ENCODE measurements at regions not wholly inside any gene's neighbourhood (a gene's known extent, or its start where the extent isn't known, plus 50 kb on each side); places are given as distances from the start of the nearest gene placed in this dataset.
"Not testable (repeated sequence)": the region's sequence is repeated elsewhere in the genome, so short reads cannot be mapped to it uniquely, and the experiment has no call there.

GRCh38 chr11:69218946-69219720, 63.4 kb downstream of the SMIM38 start:
- no peak for DNase-seq

GRCh38 chr11:69219991-69220390, 64.3 kb downstream of the SMIM38 start:
- no peak for DNase-seq

- DNase-seq = peak in 5 of 51 donors; percentile 17 to 29 (median 20)
Observed at GRCh38 chr11:69220561-69221051, 64.9 kb downstream of the SMIM38 start.

GRCh38 chr11:69221086-69221485, 65.4 kb downstream of the SMIM38 start:
- no peak for DNase-seq

- not testable (repeated sequence) for DNase-seq
Observed at GRCh38 chr11:69221636-69222035, 65.9 kb downstream of the SMIM38 start.

- DNase-seq = no peak
Observed at GRCh38 chr11:69227271-69227670, 66.7 kb upstream of the MYEOV start.

- no peak for DNase-seq
Observed at GRCh38 chr11:69229511-69229910, 64.4 kb upstream of the MYEOV start.

GRCh38 chr11:69230856-69231425, 63.0 kb upstream of the MYEOV start:
- no peak for DNase-seq

GRCh38 chr11:69231466-69232018, 62.4 kb upstream of the MYEOV start:
- no peak for DNase-seq

GRCh38 chr11:69232821-69233743, 60.9 kb upstream of the MYEOV start:
- no peak for DNase-seq

GRCh38 chr11:69233744-69234570, 60.0 kb upstream of the MYEOV start:
- no peak for DNase-seq

- no peak for DNase-seq
Observed at GRCh38 chr11:69234740-69235710, 58.9 kb upstream of the MYEOV start.

- DNase-seq = no peak
Observed at GRCh38 chr11:69238573-69239351, 55.2 kb upstream of the MYEOV start.

- DNase-seq = no peak
Observed at GRCh38 chr11:69239641-69240040, 54.3 kb upstream of the MYEOV start.

- DNase-seq = no peak
Observed at GRCh38 chr11:69240332-69241074, 53.5 kb upstream of the MYEOV start.

GRCh38 chr11:69241075-69241740, 52.7 kb upstream of the MYEOV start:
- no peak for DNase-seq

- no peak for DNase-seq
Observed at GRCh38 chr11:69241844-69242243, 52.1 kb upstream of the MYEOV start.
